H1 (cell line): ENCODE measurements at regions not wholly inside any gene's neighbourhood (a gene's known extent, or its start where the extent isn't known, plus 50 kb on each side); places are given as distances from the start of the nearest gene placed in this dataset.

Experiments used
- CTCF ChIA-PET: fragments of 300-600 bp; sonication (Branson Sonifier 250); formaldehyde crosslinking; loops from one replicate; lab custom pipeline; 2021; ENCODE audit not compliant: partially characterized antibody; lab: Charles Lee
- POLR2A ChIA-PET: fragments of 300-600 bp; sonication (Branson Sonifier 250); formaldehyde crosslinking; loops from one replicate; lab custom pipeline; 2021; ENCODE audit warnings: inconsistent platforms; ENCODE audit not compliant: partially characterized antibody; lab: Charles Lee
- DNase-seq, 2 experiments: peaks; one replicate each; pipeline versions ENCODE4 v3.0.0 to v3.0.0-alpha.2; 2010 to 2022; ENCODE audit warnings: low spot score in 2 of 2, low read depth in 1 of 2, mixed read lengths in 1 of 2
- FAIRE-seq: peaks from 2 replicates; lab custom pipeline; 2011; peaks lifted over from hg19 to GRCh38; lab: Jason Lieb, UNC
- H2AFZ ChIP-seq: 2 replicates; pipeline ENCODE4 v1.8.1; 2012; ENCODE audit warnings: low read length, inconsistent platforms
- H2AK5ac ChIP-seq: 2 replicates; pipeline ENCODE4 v1.6.1; 2013; ENCODE audit warnings: low read depth, low read length
- H2BK120ac ChIP-seq: replicated peaks from 2 replicates; pipeline ENCODE3; 2013; ENCODE audit warnings: low read depth, low read length, inconsistent platforms
- H2BK12ac ChIP-seq: 2 replicates; pipeline ENCODE4 v1.6.1; 2013; ENCODE audit warnings: low read depth, low read length
- H2BK15ac ChIP-seq: 2 replicates; pipeline ENCODE4 v1.6.1; 2013; ENCODE audit warnings: low read length
- H2BK20ac ChIP-seq: 2 replicates; pipeline ENCODE4 v1.6.1; 2013; ENCODE audit warnings: low read length
- H2BK5ac ChIP-seq: 2 replicates; pipeline ENCODE4 v1.6.1; 2013; ENCODE audit warnings: low read depth, low read length
- H3K14ac ChIP-seq: 2 replicates; pipeline ENCODE4 v1.6.1; 2013; ENCODE audit warnings: inconsistent platforms; ENCODE audit not compliant: insufficient read length
- H3K18ac ChIP-seq: 2 replicates; pipeline ENCODE4 v1.6.1; 2013; ENCODE audit warnings: low read length; ENCODE audit errors: extremely low read depth
- H3K23ac ChIP-seq: 2 replicates; pipeline ENCODE4 v1.6.1; 2013; ENCODE audit warnings: inconsistent platforms; ENCODE audit not compliant: insufficient read length
- H3K23me2 ChIP-seq: 2 replicates; pipeline ENCODE4 v1.6.1; 2013; ENCODE audit warnings: low read depth, low read length
- H3K27ac ChIP-seq: 2 replicates; pipeline ENCODE4 v1.6.1; 2011; ENCODE audit warnings: low read depth, low read length, inconsistent platforms
- H3K27me3 ChIP-seq, 4 experiments: replicated peaks in 1 of 4; 1 replicate in 1 of 4; 2 replicates in 3 of 4; pipeline versions ENCODE4 v1.6.1 to v1.8.1; 2011 to 2013; ENCODE audit warnings: low read length in 3 of 4, mild to moderate bottlenecking in 3 of 4, inconsistent platforms in 2 of 4, mixed read lengths in 2 of 4, moderate library complexity in 1 of 4; ENCODE audit not compliant: control insufficient read depth in 3 of 4, insufficient read depth in 3 of 4; ENCODE audit errors: extremely low read depth in 1 of 4
- H3K36me3 ChIP-seq, 4 experiments: 2 replicates each; pipeline versions ENCODE4 v1.6.1 to v1.8.1; 2011 to 2013; ENCODE audit warnings: mild to moderate bottlenecking in 4 of 4, low read length in 3 of 4, moderate library complexity in 2 of 4, control low read depth in 1 of 4, inconsistent platforms in 1 of 4; ENCODE audit not compliant: insufficient read depth in 4 of 4, control insufficient read depth in 2 of 4
- H3K4ac ChIP-seq: replicated peaks from 2 replicates; pipeline ENCODE3; 2013; ENCODE audit warnings: low read length, low read depth, mixed read lengths, inconsistent platforms; ENCODE audit not compliant: insufficient read length
- H3K4me1 ChIP-seq, 4 experiments: replicated peaks in 1 of 4; 1 replicate in 1 of 4; 2 replicates in 3 of 4; pipeline versions ENCODE4 v1.6.1 to v1.8.1; 2011 to 2013; ENCODE audit warnings: low read length in 3 of 4, inconsistent platforms in 2 of 4, mixed read lengths in 1 of 4; ENCODE audit not compliant: insufficient read depth in 4 of 4, control insufficient read depth in 3 of 4
- H3K4me2 ChIP-seq, 2 experiments: 2 replicates each; pipeline versions ENCODE4 v1.6.1 to v1.8.1; 2011 to 2013; ENCODE audit warnings: low read depth in 2 of 2, low read length in 2 of 2, control low read depth in 1 of 2, inconsistent platforms in 1 of 2, mild to moderate bottlenecking in 1 of 2; ENCODE audit not compliant: insufficient read depth in 1 of 2
- H3K4me3 ChIP-seq, 4 experiments: fragments of 200-600, 300-600 bp in 1 of 4; sonication (generic), shearing (Covaris generic), sonication (Bioruptor Twin) in 1 of 4; 2 replicates each; pipeline versions ENCODE4 v1.5.1 to v1.8.1; 2011 to 2016; ENCODE audit warnings: low read length in 4 of 4, low read depth in 3 of 4, control low read depth in 2 of 4, inconsistent platforms in 2 of 4, mild to moderate bottlenecking in 2 of 4, mixed read lengths in 1 of 4, moderate library complexity in 1 of 4; ENCODE audit not compliant: insufficient read depth in 2 of 4; ENCODE audit errors: extremely low read depth in 1 of 4
- H3K56ac ChIP-seq: replicated peaks from 2 replicates; pipeline ENCODE3; 2013; ENCODE audit warnings: low read depth, mild to moderate bottlenecking, mixed read lengths, low read length, inconsistent platforms; ENCODE audit not compliant: insufficient read length
- H3K79me1 ChIP-seq: 2 replicates; pipeline ENCODE4 v1.6.1; 2013; ENCODE audit warnings: low read depth, low read length, control low read depth
- H3K79me2 ChIP-seq, 2 experiments: 2 replicates each; pipeline versions ENCODE4 v1.6.1 to v1.8.1; 2012 to 2013; ENCODE audit warnings: low read length in 2 of 2, mild to moderate bottlenecking in 2 of 2, inconsistent platforms in 1 of 2; ENCODE audit not compliant: insufficient read depth in 2 of 2, control insufficient read depth in 1 of 2
- H3K9ac ChIP-seq, 4 experiments: replicated peaks in 1 of 4; 1 replicate in 1 of 4; 2 replicates in 3 of 4; pipeline versions ENCODE4 v1.6.1 to v1.8.1; 2011 to 2013; ENCODE audit warnings: low read depth in 3 of 4, low read length in 3 of 4, control low read depth in 2 of 4, mild to moderate bottlenecking in 2 of 4, moderate library complexity in 2 of 4, inconsistent platforms in 1 of 4; ENCODE audit errors: extremely low read depth in 1 of 4
- H3K9me3 ChIP-seq, 2 experiments: 2 replicates each; pipeline versions ENCODE4 v1.6.1 to v1.8.1; 2012 to 2013; ENCODE audit warnings: mild to moderate bottlenecking in 2 of 2, moderate library complexity in 2 of 2, control low read depth in 1 of 2, inconsistent platforms in 1 of 2, low read depth in 1 of 2, low read length in 1 of 2, mixed read lengths in 1 of 2; ENCODE audit not compliant: insufficient read depth in 2 of 2
- H4K20me1 ChIP-seq, 2 experiments: replicated peaks in 1 of 2; 2 replicates each; pipeline versions ENCODE3 to v1.8.1; 2011 to 2013; ENCODE audit warnings: inconsistent platforms in 2 of 2, low read length in 2 of 2, mild to moderate bottlenecking in 1 of 2; ENCODE audit not compliant: insufficient read depth in 2 of 2, control insufficient read depth in 1 of 2
- H4K5ac ChIP-seq: 2 replicates; pipeline ENCODE4 v1.6.1; 2013; ENCODE audit warnings: low read length, low read depth, mixed read lengths, inconsistent platforms; ENCODE audit not compliant: insufficient read length
- H4K8ac ChIP-seq: 2 replicates; pipeline ENCODE4 v1.8.0; 2013; ENCODE audit warnings: mild to moderate bottlenecking, moderate library complexity, low read length, inconsistent platforms; ENCODE audit not compliant: insufficient read depth; ENCODE audit errors: extremely low read depth
- H4K91ac ChIP-seq: replicated peaks from 2 replicates; pipeline ENCODE3; 2013; ENCODE audit warnings: low read length, mixed read lengths, inconsistent platforms; ENCODE audit not compliant: insufficient read length
- BRCA1 ChIP-seq: IDR thresholded peaks from 2 replicates; pipeline ENCODE4 v1.6.1; 2012; ENCODE audit warnings: low read depth, low read length, improper control_type of control experiment
- EGR1 ChIP-seq: IDR thresholded peaks from 2 replicates; pipeline ENCODE4 v1.6.1; 2011; ENCODE audit warnings: low read depth, low read length, borderline replicate concordance
- GTF2F1 ChIP-seq: IDR thresholded peaks from 2 replicates; pipeline ENCODE4 v1.6.1; 2012; ENCODE audit warnings: low read depth, low read length, improper control_type of control experiment, borderline replicate concordance
- NANOG ChIP-seq: IDR thresholded peaks from 2 replicates; pipeline ENCODE4 v1.6.1; 2011; ENCODE audit warnings: low read length, low read depth, mild to moderate bottlenecking, inconsistent platforms; ENCODE audit not compliant: insufficient read depth, poor library complexity, severe bottlenecking
- POLR2AphosphoS5 ChIP-seq: IDR thresholded peaks from 2 replicates; pipeline ENCODE4 v1.6.1; 2011; ENCODE audit warnings: low read depth, low read length
- RBBP5 ChIP-seq: IDR thresholded peaks from 2 replicates; pipeline ENCODE4 v1.7.1; 2012; ENCODE audit warnings: low read depth, mild to moderate bottlenecking, inconsistent platforms, low read length, moderate library complexity, borderline replicate concordance
- SRF ChIP-seq: IDR thresholded peaks from 2 replicates; pipeline ENCODE4 v1.6.1; 2011; ENCODE audit warnings: mild to moderate bottlenecking, low read depth, low read length, moderate library complexity
- TCF12 ChIP-seq: IDR thresholded peaks from 2 replicates; pipeline ENCODE4 v1.6.1; 2011; ENCODE audit warnings: low read depth, mild to moderate bottlenecking, low read length
- WGBS, 2 experiments: shearing (Covaris generic) in 1 of 2; methylation state at CpG; one replicate each; pipeline versions ENCODE4 v1.1.6 to v1.1.7; 2013 to 2015; ENCODE audit warnings: low lambda C conversion rate in 2 of 2, mixed read lengths in 2 of 2, inconsistent platforms in 1 of 2, low coverage in 1 of 2, missing lambda C conversion rate in 1 of 2; ENCODE audit not compliant: insufficient replicate concordance in 2 of 2, insufficient coverage in 1 of 2, insufficient read length in 1 of 2; ENCODE audit errors: extremely low coverage in 1 of 2, missing lambda C conversion rate in 1 of 2; 5-methylcytosine and 5-hydroxymethylcytosine counted together

DNA sequence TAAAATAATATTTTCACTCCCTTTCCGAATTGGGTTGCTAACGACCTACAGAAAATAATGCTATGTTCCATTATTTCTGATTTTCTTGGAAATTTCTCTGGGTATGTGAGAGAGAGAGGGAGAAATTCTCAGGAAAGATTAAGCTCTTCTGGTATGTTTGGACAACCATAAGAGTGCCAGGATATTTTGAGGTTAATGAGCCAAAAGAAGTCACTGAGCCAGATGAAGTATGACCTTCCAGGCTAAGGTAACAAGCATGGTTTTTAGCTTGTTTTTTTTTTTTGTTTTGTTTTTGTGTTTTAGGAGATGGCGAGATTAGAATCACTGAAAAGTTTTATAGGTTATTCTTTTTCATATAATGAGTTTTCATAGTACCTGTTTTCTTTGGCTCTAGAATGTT, 171.0 kb upstream of the FOXP2 start:
- H2BK20ac ChIP-seq: no peak overlapping the region
- ChIA-PET CTCF (no interaction called here), POLR2A (no interaction called here)
- H2BK120ac ChIP-seq: no peak overlapping the region
- no peak overlapping the region for H3K9ac ChIP-seq
- no peaks in the 10 kb centered on the region for H3K27me3 ChIP-seq
- no peak overlapping the region for H3K4ac ChIP-seq
- H4K8ac ChIP-seq: no peak overlapping the region
- H4K5ac ChIP-seq: no peak overlapping the region
- H2BK15ac ChIP-seq: no peak overlapping the region
- H3K4me1 ChIP-seq: no peaks in the 10 kb centered on the region
- no peak overlapping the region for H3K23ac ChIP-seq
- H3K14ac ChIP-seq: no peak overlapping the region
- H2BK5ac ChIP-seq: no peak overlapping the region
- no peak for FAIRE-seq
- no peaks in the 10 kb centered on the region for H3K79me2 ChIP-seq
- no peak overlapping the region for H4K91ac ChIP-seq
- H3K27ac ChIP-seq: no peak overlapping the region
- no peak for DNase-seq
- no peak overlapping the region for H2AK5ac ChIP-seq
- H3K9me3 ChIP-seq: no peaks in the 10 kb centered on the region
- no peak overlapping the region for H2BK12ac ChIP-seq
- H4K20me1 ChIP-seq: no peaks in the 10 kb centered on the region
- H3K36me3 ChIP-seq: no peaks in the 10 kb centered on the region
- H3K4me2 ChIP-seq: no peak overlapping the region
- TF ChIP-seq TCF12: no peak
- no peak for TF ChIP-seq BRCA1
- TF ChIP-seq POLR2AphosphoS5: no peak
- TF ChIP-seq RBBP5: no peak
- TF ChIP-seq SRF: no peak
- TF ChIP-seq GTF2F1: no peak
- TF ChIP-seq NANOG: no peak
- TF ChIP-seq EGR1: no peak
- H3K23me2 ChIP-seq: no peaks in the 10 kb centered on the region
- no peak overlapping the region for H3K18ac ChIP-seq
- H3K4me3 ChIP-seq: no peak overlapping the region
- no peak overlapping the region for H2AFZ ChIP-seq
- no peak overlapping the region for H3K56ac ChIP-seq
- 92% methylated on average over 3 of the region's 3 CpGs; no CpG with 5 or more reads in 1 of the 2 experiments for WGBS, 2 experiments
- H3K79me1 ChIP-seq: no peaks in the 10 kb centered on the region
